ENCODE measurements at regions not wholly inside any gene's neighbourhood (a gene's known extent, or its start where the extent isn't known, plus 50 kb on each side); places are given as distances from the start of the nearest gene placed in this dataset.

DNA sequence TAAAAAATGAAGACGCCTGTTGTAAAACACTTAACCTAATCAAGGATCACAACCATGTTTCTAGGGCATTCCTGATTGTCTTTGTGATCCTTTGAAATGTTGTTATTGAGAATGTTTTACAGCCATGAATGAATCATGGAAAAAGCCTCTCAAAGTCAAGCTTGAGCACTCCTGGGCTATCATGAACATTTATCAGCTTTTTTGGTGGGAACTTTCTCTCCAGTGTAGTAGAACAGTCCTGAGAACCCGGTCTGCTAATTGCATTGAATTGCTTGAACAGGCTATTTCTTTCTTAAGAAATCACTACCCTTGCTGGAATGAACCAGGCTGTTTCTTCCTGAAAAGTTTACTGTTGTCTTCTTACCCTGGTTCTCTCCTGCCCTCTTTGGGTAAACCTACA lies 516.5 kb downstream of the FGF9 start:
- H4K20me1 ChIP-seq (ENCODE audit: control insufficient read depth, insufficient read depth, insufficient read length), result no peaks in the 10 kb centered on the region
- no peaks in the 10 kb centered on the region; a peak in 2 of 7 replicates for H3K36me3 Mint-ChIP-seq (ENCODE audit: insufficient read depth in 1 of 3, low read depth in 3 of 3)
- H4K5ac ChIP-seq (ENCODE audit: insufficient read length, low read depth, low read length), result no peak overlapping the region
- no peak overlapping the region for H3T11ph ChIP-seq (ENCODE audit: low read length)
- no peak overlapping the region for H2BK20ac ChIP-seq (ENCODE audit: low read depth, low read length, poor library complexity, severe bottlenecking)
- DNase-seq, result no peak
- H3K79me1 ChIP-seq (ENCODE audit: insufficient read depth, low read depth, low read length, poor library complexity, severe bottlenecking), result no peaks in the 10 kb centered on the region
- H3K27me3 Mint-ChIP-seq (ENCODE audit: low read depth), result no peaks in the 10 kb centered on the region
- H3K9me3 ChIP-seq (ENCODE audit: control insufficient read depth, low read depth, low read length), result no peaks in the 10 kb centered on the region
- no peak overlapping the region for H2BK5ac ChIP-seq (ENCODE audit: insufficient read length, low read length)
- no peak overlapping the region for H3K9ac ChIP-seq (ENCODE audit: extremely low read depth, insufficient read length, low read length)
- H3K27me3 ChIP-seq (ENCODE audit: insufficient read depth, low read length), result no peaks in the 10 kb centered on the region
- H3K27ac Mint-ChIP-seq, result no peak overlapping the region
- no CpG with 5 or more reads among the region's 2 CpGs for WGBS (ENCODE audit: extremely low coverage, insufficient read length, low lambda C conversion rate)
- H3K4me1 ChIP-seq (ENCODE audit: insufficient read depth, low read length), result no peaks in the 10 kb centered on the region
- no peak overlapping the region for H3K4ac ChIP-seq (ENCODE audit: low read depth, low read length)
- H3K4me2 ChIP-seq (ENCODE audit: insufficient read depth, insufficient read length, low read length), result no peak overlapping the region
- H3K79me2 ChIP-seq (ENCODE audit: insufficient read depth, low read length), result no peaks in the 10 kb centered on the region
- no peaks in the 10 kb centered on the region for H3K4me1 Mint-ChIP-seq
- no peak for TF ChIP-seq CTCF (conservative IDR thresholded peaks at IDR 0.05)
- H3K23ac ChIP-seq (ENCODE audit: insufficient read length, low read depth, low read length), result no peak overlapping the region
- H4K8ac ChIP-seq (replicated peaks; ENCODE audit: insufficient read length, low read depth, low read length), result no peak overlapping the region
- no peak overlapping the region for H2BK12ac ChIP-seq (ENCODE audit: insufficient read length, low read depth, low read length)
- no peak overlapping the region for H3K18ac ChIP-seq (ENCODE audit: insufficient read length, low read depth, low read length)
- no peak overlapping the region for H3K4me3 Mint-ChIP-seq
- H2BK15ac ChIP-seq (ENCODE audit: low read depth, low read length), result no peak overlapping the region
- H3K9me3 Mint-ChIP-seq, result no peaks in the 10 kb centered on the region
- H2AK5ac ChIP-seq (ENCODE audit: insufficient read length, low read length), result no peak overlapping the region
- H2BK120ac ChIP-seq (ENCODE audit: low read depth, low read length, poor library complexity, severe bottlenecking), result no peak overlapping the region
- H3K23me2 ChIP-seq (ENCODE audit: insufficient read length, low read depth, low read length, poor library complexity, severe bottlenecking), result no peaks in the 10 kb centered on the region
- H2AFZ ChIP-seq (ENCODE audit: low read length), result no peak overlapping the region
- H4K91ac ChIP-seq (ENCODE audit: insufficient read length, low read depth, low read length), result no peak overlapping the region
- H3K14ac ChIP-seq (ENCODE audit: insufficient read depth, low read length), result no peak overlapping the region
- H3K27ac ChIP-seq (ENCODE audit: insufficient read length, low read depth, low read length), result no peak overlapping the region
- no peak overlapping the region for H3K56ac ChIP-seq (ENCODE audit: insufficient read length, low read depth, low read length)
